Transverse colon (tissue), 4 donors: ENCODE measurements at regions not wholly inside any gene's neighbourhood (a gene's known extent, or its start where the extent isn't known, plus 50 kb on each side); places are given as distances from the start of the nearest gene placed in this dataset.

Experiments
- DNase-seq: peaks from one replicate; pipeline ENCODE4 v3.0.0-alpha.2; 2019
- H3K27ac ChIP-seq, 4 donors: fragments of 200-600 bp; sonication (generic); 2 replicates each; pipeline ENCODE4 v1.5.1; 2016 to 2018; ENCODE audit warnings: inconsistent platforms in 4 of 4
- H3K27me3 ChIP-seq: fragments of 200-600 bp; sonication (generic); 2 replicates; pipeline ENCODE4 v1.5.1; 2017; ENCODE audit warnings: inconsistent platforms
- H3K36me3 ChIP-seq, 4 donors: fragments of 200-600 bp; sonication (generic); 2 replicates each; pipeline ENCODE4 v1.5.1; 2017 to 2019; ENCODE audit warnings: inconsistent platforms in 4 of 4
- H3K4me1 ChIP-seq, 4 donors: fragments of 200-600 bp; sonication (generic); 2 replicates each; pipeline ENCODE4 v1.5.1; 2017 to 2020; ENCODE audit warnings: inconsistent platforms in 4 of 4
- H3K4me3 ChIP-seq, 4 donors: fragments of 200-600 bp; sonication (generic); 1 replicate in 1 of 4; 2 replicates in 3 of 4; pipeline versions ENCODE4 v1.5.1 to v1.6.1; 2017 to 2019; ENCODE audit warnings: inconsistent platforms in 4 of 4
- H3K9me3 ChIP-seq, 2 donors: fragments of 200-600 bp; sonication (generic); 2 replicates each; pipeline ENCODE4 v1.5.1; 2017 to 2019; ENCODE audit warnings: inconsistent platforms in 2 of 2
- EP300 ChIP-seq: sonication (generic); formaldehyde crosslinking; IDR thresholded peaks from one replicate; pipeline ENCODE4 v1.6.1; 2017; ENCODE audit warnings: antibody characterized with exemption, low read depth
- POLR2A ChIP-seq: fragments of 450-650 bp; IDR thresholded peaks from one replicate; pipeline ENCODE4 v1.6.1; 2016; ENCODE audit warnings: antibody characterized with exemption, mild to moderate bottlenecking, moderate library complexity
- POLR2AphosphoS5 ChIP-seq, 3 donors: sonication (generic); formaldehyde crosslinking; IDR thresholded peaks; one replicate each; pipeline ENCODE4 v1.6.1; 2016; ENCODE audit warnings: antibody characterized with exemption in 3 of 3
- WGBS, 2 donors: methylation state at CpG; one replicate each; pipeline ENCODE4 v1.1.5; 2018; ENCODE audit warnings: low coverage in 1 of 2; 5-methylcytosine and 5-hydroxymethylcytosine counted together
- in situ Hi-C, 4 donors: fragments of 200-750 bp; cut with MboI; loops; one replicate each; pipeline versions ENCODE4 v1.15.0 to v1.15.1; 2017; ENCODE audit warnings: low sequenced_read_pairs in 3 of 4, low pct_ligation_motif_present in 1 of 4, low pct_unique_long_range_greater_than_20kb in 1 of 4
- intact Hi-C: fragments of 100-400 bp; cut with DNase I; formaldehyde crosslinking; loops from one replicate; pipeline ENCODE4 v1.15.1; 2023; ENCODE audit warnings: low total_unique reads
- TF ChIP-seq, protein P1 (sequence below), 5 experiments: fragments of 200-600 bp in 3 of 5; fragments of 450-650 bp in 2 of 5; sonication (generic) in 3 of 5; IDR thresholded peaks; 1 replicate in 2 of 5; 2 replicates in 3 of 5; pipeline ENCODE4 v1.5.1; 2016 to 2017; ENCODE audit warnings: antibody characterized with exemption in 5 of 5, inconsistent platforms in 3 of 5, mild to moderate bottlenecking in 2 of 5, moderate library complexity in 1 of 5

DNA sequence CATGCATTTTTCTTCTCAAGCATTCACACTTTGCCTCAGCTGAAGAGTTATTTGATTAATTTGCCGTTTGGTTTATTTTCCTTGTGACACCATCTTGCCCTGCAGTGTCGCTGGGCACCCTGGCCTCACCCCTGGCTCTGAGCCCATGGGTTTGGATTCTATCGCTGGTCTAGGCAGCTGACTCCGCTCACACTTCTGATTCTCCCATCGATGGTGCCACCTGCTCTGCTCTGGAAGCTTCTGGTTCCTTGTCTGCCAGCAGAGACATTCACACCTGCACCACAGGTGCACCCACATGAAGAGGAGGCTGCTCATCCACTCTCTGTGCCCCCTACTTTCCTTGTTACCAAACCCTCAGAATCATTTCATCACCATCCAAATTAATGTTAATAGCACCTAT is 291.6 kb upstream of the CDH4 start:
- intact Hi-C loops (no loop called here), in situ Hi-C loops (loop anchor here in 1 of 4 donors (25.0 kb wide), 1 partner anchor 98 kb away; no protein-coding TSS in a partner anchor)
- WGBS, 2 donors = 80% methylated on average over 1 to 5 of the region's 5 CpGs

DNA sequence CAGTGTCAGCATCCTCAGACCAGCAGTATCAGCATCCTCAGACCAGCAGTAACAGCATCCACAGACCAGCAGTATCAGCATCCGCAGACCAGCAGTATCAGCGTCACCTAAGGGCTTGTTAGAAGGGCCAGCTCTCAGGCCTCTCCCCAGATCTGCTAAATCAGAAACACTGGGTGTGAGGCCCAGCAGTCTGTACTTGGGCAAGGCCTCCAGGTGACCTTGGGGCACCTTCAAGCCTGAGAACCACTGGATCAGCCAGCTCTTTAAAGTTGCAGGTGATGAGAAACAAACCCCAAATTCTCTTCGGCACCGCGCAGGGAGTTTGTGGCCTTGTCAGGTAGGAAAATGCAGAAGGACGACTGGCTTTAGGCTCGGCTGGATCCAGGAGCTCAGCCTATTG is 290.5 kb upstream of the CDH4 start:
- H3K36me3 ChIP-seq = no peaks in the 10 kb centered on the region
- intact Hi-C loops = no loop called here
- WGBS, 2 donors = 95% methylated on average over 7 of the region's 7 CpGs; no CpG with 5 or more reads in 1 of the 2 donors

More for the DNA sequence above, 291.6 kb upstream of the CDH4 start:
- Histone ChIP-seq H3K27me3 (no peaks in the 10 kb centered on the region), H3K4me1 (no peaks in the 10 kb centered on the region), H3K9me3 (no peaks in the 10 kb centered on the region), H3K36me3 (no peaks in the 10 kb centered on the region), H3K4me3 (no peak overlapping the region), H3K27ac (no peak overlapping the region)
- TF ChIP-seq EP300 = no peak
- no peak for TF ChIP-seq POLR2A
- DNase-seq = no peak

DNA sequence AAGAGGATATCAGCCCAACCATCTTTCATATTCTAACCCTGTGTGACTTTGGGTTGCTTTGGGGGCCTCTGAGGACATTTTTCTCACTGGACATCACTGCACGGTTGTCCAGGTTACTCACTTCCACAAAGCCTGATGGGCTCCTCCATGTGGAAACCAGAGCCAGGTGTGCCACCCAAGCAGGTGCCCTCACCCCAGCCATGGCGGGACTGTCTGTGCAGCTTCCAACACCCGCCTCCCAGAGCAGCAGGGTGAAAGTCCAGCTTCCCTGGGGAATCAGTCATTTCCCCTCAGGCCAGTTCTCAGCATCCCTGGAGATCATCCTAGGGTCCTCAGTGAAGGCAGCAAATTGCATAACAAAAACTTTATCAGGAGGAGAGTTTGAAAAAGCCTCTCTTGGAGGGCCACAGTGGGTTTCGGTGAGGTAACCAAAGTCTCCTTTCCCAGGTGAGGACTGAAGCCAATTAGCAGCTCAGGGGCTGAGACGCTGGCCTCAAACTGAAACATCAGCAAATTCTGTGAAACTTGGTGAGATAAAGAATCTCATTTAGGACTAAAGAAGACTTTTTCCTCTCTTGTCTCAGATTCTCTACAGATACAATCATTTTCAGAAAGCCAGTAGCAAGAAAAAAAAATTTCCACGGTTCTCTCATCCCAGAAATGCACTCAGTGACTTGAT is 289.6 kb upstream of the CDH4 start:
- TF ChIP-seq EP300 (no peak), POLR2A (no peak), POLR2AphosphoS5 (IDR thresholded peaks at IDR 0.05) (no peak)
- TF ChIP-seq, protein P1, sequence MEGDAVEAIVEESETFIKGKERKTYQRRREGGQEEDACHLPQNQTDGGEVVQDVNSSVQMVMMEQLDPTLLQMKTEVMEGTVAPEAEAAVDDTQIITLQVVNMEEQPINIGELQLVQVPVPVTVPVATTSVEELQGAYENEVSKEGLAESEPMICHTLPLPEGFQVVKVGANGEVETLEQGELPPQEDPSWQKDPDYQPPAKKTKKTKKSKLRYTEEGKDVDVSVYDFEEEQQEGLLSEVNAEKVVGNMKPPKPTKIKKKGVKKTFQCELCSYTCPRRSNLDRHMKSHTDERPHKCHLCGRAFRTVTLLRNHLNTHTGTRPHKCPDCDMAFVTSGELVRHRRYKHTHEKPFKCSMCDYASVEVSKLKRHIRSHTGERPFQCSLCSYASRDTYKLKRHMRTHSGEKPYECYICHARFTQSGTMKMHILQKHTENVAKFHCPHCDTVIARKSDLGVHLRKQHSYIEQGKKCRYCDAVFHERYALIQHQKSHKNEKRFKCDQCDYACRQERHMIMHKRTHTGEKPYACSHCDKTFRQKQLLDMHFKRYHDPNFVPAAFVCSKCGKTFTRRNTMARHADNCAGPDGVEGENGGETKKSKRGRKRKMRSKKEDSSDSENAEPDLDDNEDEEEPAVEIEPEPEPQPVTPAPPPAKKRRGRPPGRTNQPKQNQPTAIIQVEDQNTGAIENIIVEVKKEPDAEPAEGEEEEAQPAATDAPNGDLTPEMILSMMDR (IDR thresholded peaks at IDR 0.05) = no peak
- H3K27ac ChIP-seq = no peak overlapping the region
- in situ Hi-C loops (loop anchor here in 1 of 4 donors (25.0 kb wide), 1 partner anchor 100 kb away; no protein-coding TSS in a partner anchor), intact Hi-C loops (no loop called here)
- no peak for DNase-seq
- no peaks in the 10 kb centered on the region for H3K36me3 ChIP-seq
- 50 to 74% methylated on average over 1 to 6 of the region's 6 CpGs for WGBS, 2 donors
- H3K27me3 ChIP-seq = no peaks in the 10 kb centered on the region
- H3K9me3 ChIP-seq = no peaks in the 10 kb centered on the region
- H3K4me3 ChIP-seq = no peak overlapping the region
- no peaks in the 10 kb centered on the region for H3K4me1 ChIP-seq

More for the DNA sequence above, 290.5 kb upstream of the CDH4 start:
- Histone ChIP-seq H3K27ac (no peak overlapping the region), H3K27me3 (no peaks in the 10 kb centered on the region), H3K4me3 (no peak overlapping the region), H3K9me3 (no peaks in the 10 kb centered on the region), H3K4me1 (no peaks in the 10 kb centered on the region)
- in situ Hi-C loops = loop anchor here in 1 of 4 donors (25.0 kb wide), 1 partner anchor 99 kb away; no protein-coding TSS in a partner anchor
- TF ChIP-seq, protein P1 (IDR thresholded peaks at IDR 0.05) = no peak
- TF ChIP-seq POLR2AphosphoS5 (IDR thresholded peaks at IDR 0.05) (no peak), POLR2A (no peak), EP300 (no peak)
- no peak for DNase-seq

DNA sequence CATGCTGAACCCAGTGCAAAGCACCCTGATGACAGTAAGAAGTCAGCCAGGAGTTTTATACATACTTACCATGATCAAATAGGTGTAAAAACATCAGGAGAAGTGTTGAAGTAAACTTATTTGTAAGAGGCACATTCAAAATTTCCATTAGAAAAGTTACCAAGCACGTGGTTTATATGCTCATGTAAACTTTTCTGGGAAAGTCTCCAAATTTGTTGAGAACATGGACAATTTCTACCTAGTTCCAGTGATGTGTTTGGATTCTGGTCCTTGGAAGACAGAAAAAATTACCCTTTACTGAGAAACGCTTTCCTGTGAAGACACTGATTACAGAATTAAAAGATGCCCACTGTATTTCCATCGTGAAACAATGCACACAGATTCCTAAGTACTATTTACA is 288.9 kb upstream of the CDH4 start:
- TF ChIP-seq EP300 (no peak), POLR2A (no peak), POLR2AphosphoS5 (IDR thresholded peaks at IDR 0.05) (no peak)
- TF ChIP-seq, protein P1 (IDR thresholded peaks at IDR 0.05) = no peak
- no peak for DNase-seq
- Histone ChIP-seq H3K27me3 (no peaks in the 10 kb centered on the region), H3K4me3 (no peak overlapping the region), H3K27ac (no peak overlapping the region), H3K9me3 (no peaks in the 10 kb centered on the region), H3K4me1 (no peaks in the 10 kb centered on the region), H3K36me3 (no peaks in the 10 kb centered on the region)
- intact Hi-C loops (no loop called here), in situ Hi-C loops (loop anchor here in 1 of 4 donors (25.0 kb wide), 1 partner anchor 101 kb away; no protein-coding TSS in a partner anchor)
- 25 to 35% methylated on average over 3 of the region's 3 CpGs for WGBS, 2 donors
